Right atrium auricular region (tissue), 2 donors: ENCODE measurements at regions not wholly inside any gene's neighbourhood (a gene's known extent, or its start where the extent isn't known, plus 50 kb on each side); places are given as distances from the start of the nearest gene placed in this dataset.

Experiments used
- DNase-seq: peaks from one replicate; pipeline ENCODE4 v3.0.0-alpha.2; 2019; ENCODE audit warnings: low spot score
- H3K27ac ChIP-seq, 2 donors: fragments of 200-600 bp; sonication (generic); 1 replicate in 1 of 2; 2 replicates in 1 of 2; pipeline ENCODE4 v1.5.1; 2016 to 2019
- H3K27me3 ChIP-seq, 2 donors: fragments of 200-600 bp; sonication (generic); one replicate each; pipeline versions ENCODE4 v1.5.1 to v1.6.0; 2017 to 2019
- H3K36me3 ChIP-seq: fragments of 200-600 bp; sonication (generic); one replicate; pipeline ENCODE4 v1.5.1; 2016
- H3K4me1 ChIP-seq, 2 donors: fragments of 200-600 bp; sonication (generic); one replicate each; pipeline versions ENCODE4 v1.5.1 to v1.6.0; 2017 to 2019
- H3K4me3 ChIP-seq, 2 donors: fragments of 200-600 bp; sonication (generic); 1 replicate in 1 of 2; 2 replicates in 1 of 2; pipeline ENCODE4 v1.5.1; 2017 to 2019; ENCODE audit warnings: mild to moderate bottlenecking in 1 of 2, moderate library complexity in 1 of 2
- H3K9me3 ChIP-seq, 2 donors: fragments of 200-600 bp; sonication (generic); one replicate each; pipeline ENCODE4 v1.5.1; 2019
- TF ChIP-seq, protein P1 (sequence below), 2 donors: fragments of 200-600 bp; sonication (generic); IDR thresholded peaks; one replicate each; pipeline ENCODE4 v1.5.1; 2019; ENCODE audit warnings: antibody characterized with exemption in 2 of 2

GRCh38 chr14:73800970-73801515 lies 50.6 kb upstream of the PTGR2 start:
- no peak overlapping the region for H3K27ac ChIP-seq
- DNase-seq, result no peak
- no peaks in the 10 kb centered on the region for H3K9me3 ChIP-seq
- TF ChIP-seq, protein P1, sequence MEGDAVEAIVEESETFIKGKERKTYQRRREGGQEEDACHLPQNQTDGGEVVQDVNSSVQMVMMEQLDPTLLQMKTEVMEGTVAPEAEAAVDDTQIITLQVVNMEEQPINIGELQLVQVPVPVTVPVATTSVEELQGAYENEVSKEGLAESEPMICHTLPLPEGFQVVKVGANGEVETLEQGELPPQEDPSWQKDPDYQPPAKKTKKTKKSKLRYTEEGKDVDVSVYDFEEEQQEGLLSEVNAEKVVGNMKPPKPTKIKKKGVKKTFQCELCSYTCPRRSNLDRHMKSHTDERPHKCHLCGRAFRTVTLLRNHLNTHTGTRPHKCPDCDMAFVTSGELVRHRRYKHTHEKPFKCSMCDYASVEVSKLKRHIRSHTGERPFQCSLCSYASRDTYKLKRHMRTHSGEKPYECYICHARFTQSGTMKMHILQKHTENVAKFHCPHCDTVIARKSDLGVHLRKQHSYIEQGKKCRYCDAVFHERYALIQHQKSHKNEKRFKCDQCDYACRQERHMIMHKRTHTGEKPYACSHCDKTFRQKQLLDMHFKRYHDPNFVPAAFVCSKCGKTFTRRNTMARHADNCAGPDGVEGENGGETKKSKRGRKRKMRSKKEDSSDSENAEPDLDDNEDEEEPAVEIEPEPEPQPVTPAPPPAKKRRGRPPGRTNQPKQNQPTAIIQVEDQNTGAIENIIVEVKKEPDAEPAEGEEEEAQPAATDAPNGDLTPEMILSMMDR (IDR thresholded peaks at IDR 0.05), result no peak
- H3K27me3 ChIP-seq, result no peaks in the 10 kb centered on the region
- no peaks in the 10 kb centered on the region for H3K4me1 ChIP-seq
- H3K4me3 ChIP-seq, result no peak overlapping the region
- H3K36me3 ChIP-seq, result peaks cover 5% of the 10 kb centered on the region

GRCh38 chr14:73797543-73798265 lies 53.9 kb upstream of the PTGR2 start:
- Histone ChIP-seq H3K4me1 (peaks cover 0 to 14% of the 10 kb centered on the region in 2 donors), H3K4me3 (no peak overlapping the region), H3K9me3 (no peaks in the 10 kb centered on the region), H3K36me3 (peaks cover under 1% of the 10 kb centered on the region), H3K27me3 (no peaks in the 10 kb centered on the region), H3K27ac (no peak overlapping the region)
- DNase-seq, result no peak
- TF ChIP-seq, protein P1 (IDR thresholded peaks at IDR 0.05), result no peak

DNA sequence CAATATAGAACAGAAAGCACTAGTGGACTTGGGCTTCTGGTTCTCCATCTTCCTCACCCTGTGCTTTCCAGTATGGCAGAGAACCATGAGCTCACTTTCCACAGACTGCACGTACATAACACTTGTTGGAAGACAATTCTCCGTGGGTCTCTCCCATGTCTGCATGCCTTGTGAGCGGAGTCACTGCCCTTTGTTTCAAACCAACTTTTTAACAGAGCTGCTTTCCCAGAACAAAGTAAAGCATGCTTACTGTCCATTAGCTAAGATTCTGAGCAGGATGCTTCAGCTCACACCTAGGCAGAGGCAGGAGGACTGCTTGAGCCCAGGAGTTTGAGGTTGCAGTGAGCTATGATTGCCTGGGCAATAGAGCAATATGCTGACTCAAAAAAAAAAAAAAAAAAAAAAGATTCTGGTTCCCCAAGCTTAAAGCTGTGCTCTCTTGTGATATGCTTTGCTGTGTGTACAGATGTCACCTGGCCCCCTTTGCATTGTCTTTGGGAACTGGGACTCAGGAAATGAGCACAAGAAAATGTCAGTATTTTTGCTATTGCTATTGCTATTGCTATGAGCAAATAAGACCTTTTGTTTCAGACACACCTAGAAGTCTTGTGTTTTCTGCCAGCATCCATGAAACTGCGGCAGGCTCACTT lies 54.6 kb upstream of the PTGR2 start:
- TF ChIP-seq, protein P1 (IDR thresholded peaks at IDR 0.05), result no peak
- H3K36me3 ChIP-seq, result no peaks in the 10 kb centered on the region
- peaks cover 0 to 14% of the 10 kb centered on the region in 2 donors for H3K4me1 ChIP-seq
- no peaks in the 10 kb centered on the region for H3K27me3 ChIP-seq
- H3K9me3 ChIP-seq, result no peaks in the 10 kb centered on the region
- no peak overlapping the region for H3K4me3 ChIP-seq
- no peak overlapping the region for H3K27ac ChIP-seq
- no peak for DNase-seq

DNA sequence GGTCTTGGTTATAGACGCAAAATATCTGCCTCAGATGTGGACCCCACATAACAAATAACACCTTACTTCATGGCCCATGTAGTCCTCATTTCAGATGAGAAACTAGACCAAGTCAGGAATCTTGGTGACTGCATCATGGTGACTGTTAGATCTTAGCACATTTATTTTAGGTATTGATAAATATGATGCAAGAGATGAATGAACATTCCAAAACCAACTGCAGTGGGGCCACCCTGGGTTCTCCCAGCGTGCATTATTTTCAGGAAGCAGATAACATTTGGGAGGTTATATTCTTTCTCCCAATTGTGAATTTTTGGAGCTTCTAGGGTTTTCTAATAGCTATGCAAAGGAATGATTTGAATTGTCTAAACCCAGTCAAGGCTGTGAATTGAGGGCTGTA lies 55.2 kb upstream of the PTGR2 start:
- Histone ChIP-seq H3K4me1 (peaks cover 0 to 14% of the 10 kb centered on the region in 2 donors), H3K9me3 (no peaks in the 10 kb centered on the region), H3K4me3 (no peak overlapping the region), H3K27ac (no peak overlapping the region), H3K27me3 (no peaks in the 10 kb centered on the region), H3K36me3 (no peaks in the 10 kb centered on the region)
- DNase-seq, result no peak
- TF ChIP-seq, protein P1 (IDR thresholded peaks at IDR 0.05), result no peak

GRCh38 chr14:73795974-73796373 lies 55.7 kb upstream of the PTGR2 start:
- TF ChIP-seq, protein P1 (IDR thresholded peaks at IDR 0.05), result no peak

More at GRCh38 chr14:73795974-73796373, 55.7 kb upstream of the PTGR2 start:
- no peaks in the 10 kb centered on the region for H3K27me3 ChIP-seq
- no peaks in the 10 kb centered on the region for H3K36me3 ChIP-seq
- DNase-seq, result no peak
- no peaks in the 10 kb centered on the region for H3K9me3 ChIP-seq
- no peak overlapping the region for H3K4me3 ChIP-seq
- no peak overlapping the region for H3K27ac ChIP-seq
- H3K4me1 ChIP-seq, result peaks cover 0 to 16% of the 10 kb centered on the region in 2 donors
